ENCODE measurements at regions not wholly inside any gene's neighbourhood (a gene's known extent, or its start where the extent isn't known, plus 50 kb on each side); places are given as distances from the start of the nearest gene placed in this dataset.

DNA sequence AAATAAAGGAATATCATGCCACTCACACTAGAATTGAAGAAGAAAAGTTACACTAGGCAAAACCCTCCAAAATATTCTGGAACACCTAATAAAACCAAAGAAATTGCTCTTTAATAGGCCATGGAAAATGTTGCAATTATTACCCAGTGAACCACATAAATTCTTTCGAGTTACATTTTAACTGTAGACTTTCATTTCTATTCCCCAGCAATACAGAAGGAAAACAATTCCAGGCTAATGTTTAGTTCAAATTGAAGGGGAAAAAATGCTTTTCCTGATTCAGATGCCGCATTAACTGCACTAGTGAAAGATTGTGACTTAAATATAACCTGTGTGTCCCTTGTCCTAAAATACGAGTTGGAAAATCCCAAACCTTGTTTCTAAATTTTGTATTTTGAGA, 439.3 kb upstream of the ADAMTS16 start:
- Histone ChIP-seq H3K23ac (ENCODE audit: insufficient read length, low read depth, low read length) (no peak overlapping the region), H4K20me1 (ENCODE audit: control insufficient read depth, insufficient read depth, insufficient read length) (no peaks in the 10 kb centered on the region), H3K79me1 (ENCODE audit: insufficient read depth, low read depth, low read length, poor library complexity, severe bottlenecking) (no peaks in the 10 kb centered on the region), H3K14ac (ENCODE audit: insufficient read depth, low read length) (no peak overlapping the region), H3K27me3 (ENCODE audit: insufficient read depth, low read length) (no peaks in the 10 kb centered on the region), H3K4me1 (ENCODE audit: insufficient read depth, low read length) (no peaks in the 10 kb centered on the region), H2AK5ac (ENCODE audit: insufficient read length, low read length) (no peak overlapping the region), H3K79me2 (ENCODE audit: insufficient read depth, low read length) (no peaks in the 10 kb centered on the region), H3K18ac (ENCODE audit: insufficient read length, low read depth, low read length) (no peak overlapping the region), H3K9me3 (ENCODE audit: control insufficient read depth, low read depth, low read length) (no peaks in the 10 kb centered on the region), H3K4ac (ENCODE audit: low read depth, low read length) (no peak overlapping the region), H2BK5ac (ENCODE audit: insufficient read length, low read length) (no peak overlapping the region), H3K4me2 (ENCODE audit: insufficient read depth, insufficient read length, low read length) (no peak overlapping the region), H3K56ac (ENCODE audit: insufficient read length, low read depth, low read length) (no peak overlapping the region), H4K8ac (replicated peaks; ENCODE audit: insufficient read length, low read depth, low read length) (no peak overlapping the region), H2BK20ac (ENCODE audit: low read depth, low read length, poor library complexity, severe bottlenecking) (no peak overlapping the region), H4K5ac (ENCODE audit: insufficient read length, low read depth, low read length) (no peak overlapping the region), H2BK120ac (ENCODE audit: low read depth, low read length, poor library complexity, severe bottlenecking) (no peak overlapping the region), H3K9ac (ENCODE audit: extremely low read depth, insufficient read length, low read length) (no peak overlapping the region), H2BK12ac (ENCODE audit: insufficient read length, low read depth, low read length) (no peak overlapping the region), H2BK15ac (ENCODE audit: low read depth, low read length) (no peak overlapping the region), H3K23me2 (ENCODE audit: insufficient read length, low read depth, low read length, poor library complexity, severe bottlenecking) (no peaks in the 10 kb centered on the region), H4K91ac (ENCODE audit: insufficient read length, low read depth, low read length) (no peak overlapping the region), H3K27ac (ENCODE audit: insufficient read length, low read depth, low read length) (no peak overlapping the region), H3T11ph (ENCODE audit: low read length) (no peak overlapping the region), H2AFZ (ENCODE audit: low read length) (no peak overlapping the region)
- Mint-ChIP-seq H3K4me1 (no peaks in the 10 kb centered on the region), H3K36me3 (ENCODE audit: insufficient read depth in 1 of 3, low read depth in 3 of 3) (no peaks in the 10 kb centered on the region), H3K4me3 (no peak overlapping the region), H3K27me3 (ENCODE audit: low read depth) (no peaks in the 10 kb centered on the region), H3K27ac (no peak overlapping the region), H3K9me3 (no peaks in the 10 kb centered on the region)
- WGBS (ENCODE audit: extremely low coverage, insufficient read length, low lambda C conversion rate) = no CpG with 5 or more reads among the region's 3 CpGs
- TF ChIP-seq, protein P1, sequence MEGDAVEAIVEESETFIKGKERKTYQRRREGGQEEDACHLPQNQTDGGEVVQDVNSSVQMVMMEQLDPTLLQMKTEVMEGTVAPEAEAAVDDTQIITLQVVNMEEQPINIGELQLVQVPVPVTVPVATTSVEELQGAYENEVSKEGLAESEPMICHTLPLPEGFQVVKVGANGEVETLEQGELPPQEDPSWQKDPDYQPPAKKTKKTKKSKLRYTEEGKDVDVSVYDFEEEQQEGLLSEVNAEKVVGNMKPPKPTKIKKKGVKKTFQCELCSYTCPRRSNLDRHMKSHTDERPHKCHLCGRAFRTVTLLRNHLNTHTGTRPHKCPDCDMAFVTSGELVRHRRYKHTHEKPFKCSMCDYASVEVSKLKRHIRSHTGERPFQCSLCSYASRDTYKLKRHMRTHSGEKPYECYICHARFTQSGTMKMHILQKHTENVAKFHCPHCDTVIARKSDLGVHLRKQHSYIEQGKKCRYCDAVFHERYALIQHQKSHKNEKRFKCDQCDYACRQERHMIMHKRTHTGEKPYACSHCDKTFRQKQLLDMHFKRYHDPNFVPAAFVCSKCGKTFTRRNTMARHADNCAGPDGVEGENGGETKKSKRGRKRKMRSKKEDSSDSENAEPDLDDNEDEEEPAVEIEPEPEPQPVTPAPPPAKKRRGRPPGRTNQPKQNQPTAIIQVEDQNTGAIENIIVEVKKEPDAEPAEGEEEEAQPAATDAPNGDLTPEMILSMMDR (conservative IDR thresholded peaks at IDR 0.05) = no peak
- DNase-seq = no peak

Data from H9 (cell line).